LNCAP (cell line): ENCODE measurements at regions not wholly inside any gene's neighbourhood (a gene's known extent, or its start where the extent isn't known, plus 50 kb on each side); places are given as distances from the start of the nearest gene placed in this dataset.

Experiments used
- TF ChIP-seq, protein P1 (sequence below): fragments of 450-650 bp; IDR thresholded peaks from 2 replicates; pipeline ENCODE4 v1.5.1; 2017; ENCODE audit warnings: mild to moderate bottlenecking

DNA sequence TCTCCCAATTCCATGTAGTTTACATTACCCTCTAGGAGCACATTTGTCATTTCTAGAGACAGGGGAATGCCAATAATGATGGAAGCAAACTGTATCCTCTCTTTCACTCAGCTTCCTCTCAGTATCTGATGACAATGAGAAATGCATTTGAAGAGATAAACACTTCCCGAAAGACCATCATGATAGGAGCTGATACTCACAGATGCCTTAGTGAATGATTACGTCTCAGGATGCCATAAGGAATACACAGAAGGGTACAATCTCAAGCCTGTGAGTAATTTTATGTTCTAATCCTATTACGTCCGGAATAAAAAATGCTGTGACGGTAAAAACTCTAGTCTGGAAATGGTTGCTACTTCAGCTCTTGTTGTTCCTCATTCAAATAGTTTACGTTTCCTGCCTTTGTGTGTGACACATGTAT lies 663.8 kb upstream of the MIR17HG start:
- TF ChIP-seq, protein P1, sequence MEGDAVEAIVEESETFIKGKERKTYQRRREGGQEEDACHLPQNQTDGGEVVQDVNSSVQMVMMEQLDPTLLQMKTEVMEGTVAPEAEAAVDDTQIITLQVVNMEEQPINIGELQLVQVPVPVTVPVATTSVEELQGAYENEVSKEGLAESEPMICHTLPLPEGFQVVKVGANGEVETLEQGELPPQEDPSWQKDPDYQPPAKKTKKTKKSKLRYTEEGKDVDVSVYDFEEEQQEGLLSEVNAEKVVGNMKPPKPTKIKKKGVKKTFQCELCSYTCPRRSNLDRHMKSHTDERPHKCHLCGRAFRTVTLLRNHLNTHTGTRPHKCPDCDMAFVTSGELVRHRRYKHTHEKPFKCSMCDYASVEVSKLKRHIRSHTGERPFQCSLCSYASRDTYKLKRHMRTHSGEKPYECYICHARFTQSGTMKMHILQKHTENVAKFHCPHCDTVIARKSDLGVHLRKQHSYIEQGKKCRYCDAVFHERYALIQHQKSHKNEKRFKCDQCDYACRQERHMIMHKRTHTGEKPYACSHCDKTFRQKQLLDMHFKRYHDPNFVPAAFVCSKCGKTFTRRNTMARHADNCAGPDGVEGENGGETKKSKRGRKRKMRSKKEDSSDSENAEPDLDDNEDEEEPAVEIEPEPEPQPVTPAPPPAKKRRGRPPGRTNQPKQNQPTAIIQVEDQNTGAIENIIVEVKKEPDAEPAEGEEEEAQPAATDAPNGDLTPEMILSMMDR = no peak

DNA sequence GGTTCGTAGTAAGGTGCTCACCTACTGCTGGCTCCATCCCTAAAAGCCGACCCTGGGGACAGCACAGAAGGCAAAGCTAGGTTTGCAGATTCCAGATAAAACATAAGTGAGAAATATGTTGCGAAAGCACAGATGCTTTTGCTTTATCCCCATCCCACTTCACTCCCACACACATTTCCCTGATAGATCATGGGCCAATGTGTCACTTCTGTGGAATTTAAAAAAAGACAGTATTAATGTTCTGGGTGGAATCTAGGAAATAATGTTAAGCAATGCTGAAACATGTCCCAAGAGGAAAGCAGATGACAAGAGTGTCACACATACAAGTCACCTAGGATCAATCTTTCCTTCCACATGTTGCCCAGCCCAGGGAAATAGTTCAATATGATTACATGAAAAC lies 661.0 kb upstream of the MIR17HG start:
- TF ChIP-seq, protein P1 = no peak

DNA sequence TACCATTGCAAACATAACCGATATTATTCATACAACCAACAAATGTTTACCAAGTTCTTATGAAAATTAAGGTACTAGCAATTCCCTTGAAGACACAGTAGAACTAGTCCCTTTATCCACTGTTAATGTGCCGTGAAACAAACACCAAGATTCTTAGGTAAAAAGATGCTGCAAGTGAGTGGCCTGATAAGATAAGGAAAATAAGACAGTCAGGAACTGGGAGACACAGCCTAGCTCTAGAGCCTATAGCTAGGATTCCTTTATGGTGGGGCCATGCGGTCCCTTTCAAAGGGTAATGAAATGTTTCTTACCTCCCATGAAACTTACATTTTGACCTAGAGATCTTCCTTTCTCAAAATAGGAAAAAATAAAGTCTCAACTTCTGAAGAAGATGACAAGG lies 658.4 kb upstream of the MIR17HG start:
- TF ChIP-seq, protein P1 = no peak

DNA sequence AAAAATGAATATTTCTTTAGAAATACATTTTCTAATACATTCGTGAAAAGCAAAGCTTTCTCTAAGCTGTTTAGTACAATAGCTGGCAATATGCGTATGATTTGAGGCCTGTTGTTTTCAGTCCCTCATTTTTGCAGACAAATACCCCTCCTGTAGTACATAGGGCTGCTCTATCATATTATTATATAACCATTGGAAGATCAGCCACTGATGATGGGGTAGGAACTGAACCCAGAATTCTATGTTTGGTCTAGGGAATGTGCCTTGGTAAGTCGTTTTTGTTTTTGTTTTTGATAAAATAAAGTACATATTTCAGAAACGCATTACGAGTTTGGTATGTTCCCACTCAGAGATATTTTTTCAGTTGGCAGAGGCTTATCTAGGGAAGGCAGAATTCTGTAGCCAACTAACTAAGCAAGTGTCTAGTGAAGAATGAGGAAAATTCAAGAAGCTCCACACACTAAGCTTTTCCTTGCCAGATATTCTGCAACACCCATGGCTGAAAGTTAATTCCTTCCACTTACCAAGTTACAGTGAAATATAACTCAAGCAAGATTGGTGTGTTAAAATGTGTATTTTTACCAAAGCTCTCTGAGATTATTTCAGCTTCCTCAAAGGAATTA lies 656.9 kb upstream of the MIR17HG start:
- TF ChIP-seq, protein P1 = no peak

DNA sequence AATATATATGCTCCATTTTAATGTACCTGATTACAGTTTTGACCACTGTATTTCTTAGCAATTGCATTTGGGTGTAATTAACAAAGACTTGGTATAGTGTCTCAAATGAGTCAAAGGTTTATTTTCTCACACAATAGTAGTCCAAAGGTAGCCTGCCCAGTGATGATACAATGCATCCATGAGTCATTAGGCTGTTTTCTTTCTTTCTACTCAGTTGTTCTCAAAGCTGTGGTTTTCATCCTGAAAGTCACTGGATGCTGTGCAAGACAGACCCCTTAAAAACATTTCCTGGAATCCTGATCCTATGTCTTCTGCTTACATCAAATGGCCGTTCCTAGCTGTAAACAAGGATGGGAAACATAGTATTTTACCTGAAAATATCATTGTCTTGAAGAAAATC lies 651.2 kb upstream of the MIR17HG start:
- TF ChIP-seq, protein P1 = no peak

DNA sequence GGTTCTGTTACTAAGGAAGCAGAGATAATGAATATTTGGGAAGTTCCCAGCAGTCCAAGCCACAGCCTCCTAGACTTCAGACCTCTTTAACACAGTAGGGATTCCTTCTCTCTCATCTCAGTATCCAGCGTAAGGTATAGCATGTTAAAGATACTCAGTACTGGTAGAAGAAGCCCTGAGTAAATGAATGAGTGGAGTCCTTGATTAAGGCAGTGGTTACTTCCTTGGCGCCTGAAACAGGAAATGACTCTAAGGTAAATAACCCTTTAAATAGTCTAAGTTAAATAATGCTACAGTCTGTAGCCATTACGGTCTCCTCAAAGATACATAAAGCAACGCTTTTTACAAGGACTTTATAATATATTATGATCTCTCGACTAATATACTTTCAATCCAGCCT lies 650.8 kb upstream of the MIR17HG start:
- TF ChIP-seq, protein P1 = no peak

DNA sequence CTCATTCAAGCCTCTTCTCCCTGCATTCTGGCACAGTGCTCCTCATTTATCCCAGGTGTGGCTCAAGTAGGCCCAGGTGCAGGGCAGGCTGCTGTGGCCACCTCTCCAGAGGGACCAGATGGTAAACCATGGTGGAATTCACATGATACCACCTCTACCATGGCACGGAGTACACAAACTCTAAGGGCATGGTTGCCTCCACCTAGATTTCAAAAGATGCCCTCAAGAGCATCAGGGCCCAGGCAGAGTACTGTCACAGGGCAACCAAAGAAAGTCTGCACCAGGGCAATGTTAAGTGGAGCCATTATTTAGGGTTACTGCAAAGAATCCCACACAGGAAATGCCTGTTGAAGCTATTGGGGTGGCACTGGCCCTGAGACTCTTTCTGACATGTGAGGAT lies 647.1 kb upstream of the MIR17HG start:
- TF ChIP-seq, protein P1 = no peak

DNA sequence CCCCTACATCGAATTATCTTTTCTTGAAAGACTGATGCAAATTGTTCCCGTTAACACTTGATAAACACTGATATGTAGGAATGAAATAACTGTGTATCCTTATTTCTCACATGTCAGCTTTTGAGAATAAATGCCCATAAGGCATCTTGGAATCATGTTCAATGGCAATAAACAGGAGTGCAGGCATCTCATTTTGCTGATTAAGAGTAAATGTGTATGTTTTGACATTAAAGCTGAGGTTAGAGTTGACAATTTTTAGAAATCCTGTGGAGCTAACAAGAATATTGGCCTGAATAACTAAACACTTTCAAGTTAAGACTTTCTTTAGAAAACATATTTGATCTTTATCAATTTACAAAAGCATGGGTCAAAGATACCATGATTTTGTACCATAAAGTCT lies 646.2 kb upstream of the MIR17HG start:
- TF ChIP-seq, protein P1 = no peak
